ENCODE measurements at regions not wholly inside any gene's neighbourhood (a gene's known extent, or its start where the extent isn't known, plus 50 kb on each side); places are given as distances from the start of the nearest gene placed in this dataset.

- TF ChIP-seq CTCF (IDR thresholded peaks at IDR 0.05; ENCODE audit: low read depth, low read length, missing input control) (no peak), MAX (IDR thresholded peaks at IDR 0.05) (no peak), NR2F2 (IDR thresholded peaks at IDR 0.05) (no peak), SP1 (IDR thresholded peaks at IDR 0.05) (no peak), REST (IDR thresholded peaks at IDR 0.05) (no peak), JUND (IDR thresholded peaks at IDR 0.05) (no peak), TAF1 (conservative IDR thresholded peaks at IDR 0.05) (no peak)
These were observed 150.9 kb downstream of the URI1 start for GRCh38 chr19:30092721-30093569.

Measured in liver (tissue), 3 donors.